Muscle layer of colon (tissue), 2 donors: ENCODE measurements at regions not wholly inside any gene's neighbourhood (a gene's known extent, or its start where the extent isn't known, plus 50 kb on each side); places are given as distances from the start of the nearest gene placed in this dataset.
"Not testable (repeated sequence)": the region's sequence is repeated elsewhere in the genome, so short reads cannot be mapped to it uniquely, and the experiment has no call there.

Experiments used
- H3K27ac ChIP-seq: one replicate; pipeline ENCODE4 v1.7.0; 2013; ENCODE audit warnings: low read depth, mild to moderate bottlenecking, low read length, moderate library complexity
- H3K27me3 ChIP-seq, 2 donors: one replicate each; pipeline ENCODE4 v1.7.0; 2013; ENCODE audit warnings: low read length in 2 of 2, mild to moderate bottlenecking in 2 of 2; ENCODE audit not compliant: insufficient read depth in 2 of 2, control insufficient read depth in 1 of 2
- H3K36me3 ChIP-seq: one replicate; pipeline ENCODE4 v1.7.0; 2013; ENCODE audit warnings: mild to moderate bottlenecking, low read length; ENCODE audit not compliant: insufficient read depth
- H3K4me1 ChIP-seq: one replicate; pipeline ENCODE4 v1.7.0; 2013; ENCODE audit warnings: mild to moderate bottlenecking, low read length; ENCODE audit not compliant: insufficient read depth
- H3K4me3 ChIP-seq, 2 donors: one replicate each; pipeline ENCODE4 v1.7.0; 2013; ENCODE audit warnings: low read length in 2 of 2, low read depth in 1 of 2, mild to moderate bottlenecking in 1 of 2, moderate library complexity in 1 of 2
- H3K9ac ChIP-seq: one replicate; pipeline ENCODE4 v1.7.0; 2013; ENCODE audit warnings: low read length
- H3K9me3 ChIP-seq: one replicate; pipeline ENCODE4 v1.7.0; 2013; ENCODE audit warnings: mild to moderate bottlenecking, low read length
- donor health status: abdominal sarcoma.
- donor health status: Adenocarcinoma of cecum.

- H3K27me3 ChIP-seq: peaks cover 0 to 5% of the 10 kb centered on the region in 2 donors
- no peaks in the 10 kb centered on the region for H3K9me3 ChIP-seq
- no peaks in the 10 kb centered on the region for H3K36me3 ChIP-seq
- H3K27ac ChIP-seq: no peak overlapping the region
- no peaks in the 10 kb centered on the region for H3K4me1 ChIP-seq
- no peak overlapping the region for H3K4me3 ChIP-seq
- no peak overlapping the region for H3K9ac ChIP-seq
These were observed 77.3 kb downstream of the EMX2 start for GRCh38 chr10:117619707-117620405.

GRCh38 chr10:117621196-117621595 lies 78.7 kb downstream of the EMX2 start:
- Histone ChIP-seq H3K27ac (no peak overlapping the region), H3K9ac (no peak overlapping the region), H3K9me3 (no peaks in the 10 kb centered on the region), H3K4me1 (no peaks in the 10 kb centered on the region), H3K27me3 (peaks cover 0 to 5% of the 10 kb centered on the region in 2 donors), H3K36me3 (no peaks in the 10 kb centered on the region), H3K4me3 (no peak overlapping the region)

GRCh38 chr10:117621795-117622420 lies 79.4 kb downstream of the EMX2 start:
- Histone ChIP-seq H3K4me3 (no peak overlapping the region), H3K9ac (no peak overlapping the region), H3K36me3 (no peaks in the 10 kb centered on the region), H3K27ac (no peak overlapping the region), H3K9me3 (no peaks in the 10 kb centered on the region), H3K27me3 (peaks cover 0 to 5% of the 10 kb centered on the region in 2 donors), H3K4me1 (no peaks in the 10 kb centered on the region)

- H3K4me3 ChIP-seq: no peak overlapping the region
- no peaks in the 10 kb centered on the region for H3K4me1 ChIP-seq
- H3K9ac ChIP-seq: no peak overlapping the region
- H3K36me3 ChIP-seq: no peaks in the 10 kb centered on the region
- no peak overlapping the region for H3K27ac ChIP-seq
- H3K9me3 ChIP-seq: no peaks in the 10 kb centered on the region
- peaks cover 0 to 1% of the 10 kb centered on the region in 2 donors for H3K27me3 ChIP-seq
These were observed 80.1 kb downstream of the EMX2 start for GRCh38 chr10:117622471-117623184.

GRCh38 chr10:117626228-117626627 lies 83.7 kb downstream of the EMX2 start:
- Histone ChIP-seq H3K9me3 (no peaks in the 10 kb centered on the region), H3K27ac (no peak overlapping the region), H3K9ac (no peak overlapping the region), H3K4me1 (no peaks in the 10 kb centered on the region), H3K36me3 (no peaks in the 10 kb centered on the region), H3K4me3 (no peak overlapping the region), H3K27me3 (no peaks in the 10 kb centered on the region)

GRCh38 chr10:117627561-117627960 lies 85.0 kb downstream of the EMX2 start:
- no peaks in the 10 kb centered on the region for H3K4me1 ChIP-seq

GRCh38 chr10:117629717-117630116 lies 87.2 kb downstream of the EMX2 start:
- H3K9me3 ChIP-seq: not testable (repeated sequence)

More at GRCh38 chr10:117627561-117627960, 85.0 kb downstream of the EMX2 start:
- Histone ChIP-seq H3K9me3 (no peaks in the 10 kb centered on the region), H3K27me3 (no peaks in the 10 kb centered on the region), H3K4me3 (no peak overlapping the region), H3K27ac (no peak overlapping the region), H3K36me3 (no peaks in the 10 kb centered on the region), H3K9ac (no peak overlapping the region)

GRCh38 chr10:117631276-117632145 lies 89.0 kb downstream of the EMX2 start:
- H3K36me3 ChIP-seq: no peaks in the 10 kb centered on the region
- no peak overlapping the region for H3K4me3 ChIP-seq
- H3K4me1 ChIP-seq: no peaks in the 10 kb centered on the region
- no peak overlapping the region for H3K9ac ChIP-seq
- H3K27ac ChIP-seq: no peak overlapping the region
- no peaks in the 10 kb centered on the region for H3K27me3 ChIP-seq
- H3K9me3 ChIP-seq: no peaks in the 10 kb centered on the region

More at GRCh38 chr10:117629717-117630116, 87.2 kb downstream of the EMX2 start:
- not testable (repeated sequence) for H3K27ac ChIP-seq, H3K4me1 ChIP-seq, H3K27me3 ChIP-seq, H3K9ac ChIP-seq, H3K36me3 ChIP-seq, H3K4me3 ChIP-seq

GRCh38 chr10:117632406-117632805 lies 89.9 kb downstream of the EMX2 start:
- Histone ChIP-seq H3K4me1 (no peaks in the 10 kb centered on the region), H3K9ac (no peak overlapping the region), H3K27ac (no peak overlapping the region), H3K4me3 (no peak overlapping the region), H3K27me3 (no peaks in the 10 kb centered on the region), H3K9me3 (no peaks in the 10 kb centered on the region), H3K36me3 (no peaks in the 10 kb centered on the region)

- Histone ChIP-seq H3K9me3 (no peaks in the 10 kb centered on the region), H3K36me3 (no peaks in the 10 kb centered on the region), H3K9ac (no peak overlapping the region), H3K27me3 (no peaks in the 10 kb centered on the region), H3K27ac (no peak overlapping the region), H3K4me3 (no peak overlapping the region), H3K4me1 (no peaks in the 10 kb centered on the region)
These were observed 93.3 kb downstream of the EMX2 start for GRCh38 chr10:117635826-117636225.

- H3K9ac ChIP-seq: no peak overlapping the region
- no peaks in the 10 kb centered on the region for H3K27me3 ChIP-seq
- no peak overlapping the region for H3K4me3 ChIP-seq
- no peak overlapping the region for H3K27ac ChIP-seq
- H3K36me3 ChIP-seq: no peaks in the 10 kb centered on the region
- H3K9me3 ChIP-seq: no peaks in the 10 kb centered on the region
- H3K4me1 ChIP-seq: no peaks in the 10 kb centered on the region
These were observed 95.7 kb downstream of the EMX2 start for GRCh38 chr10:117638200-117638599.
